ENCODE measurements at regions not wholly inside any gene's neighbourhood (a gene's known extent, or its start where the extent isn't known, plus 50 kb on each side); places are given as distances from the start of the nearest gene placed in this dataset.
"Not testable (repeated sequence)": the region's sequence is repeated elsewhere in the genome, so short reads cannot be mapped to it uniquely, and the experiment has no call there.

GRCh38 chr11:134851503-134852224 lies 439.6 kb upstream of the B3GAT1 start:
- not testable (repeated sequence) for TF ChIP-seq EZH2 (IDR thresholded peaks at IDR 0.05; ENCODE audit: low read length, missing control alignments); CTCF (conservative IDR thresholded peaks at IDR 0.05 in 1 of 2, IDR thresholded peaks at IDR 0.05 in 1 of 2; ENCODE audit: low read depth in 1 of 2, low read length in 2 of 2)
